K562 (cell line): ENCODE measurements at regions not wholly inside any gene's neighbourhood (a gene's known extent, or its start where the extent isn't known, plus 50 kb on each side); places are given as distances from the start of the nearest gene placed in this dataset.

Experiments used
- ATAC-seq: fragments of 200-7000 bp; cut with Tn5 transposase; 3 replicates; pipeline ENCODE4 v1.9.1; 2020; ENCODE audit warnings: moderate library complexity
- BruUV-seq: library from RNA; stranded (reverse); fragments of 400-500 nt; replicated peaks from 2 replicates; lab custom pipeline; 2021; lab: Mats Ljungman, UMichigan
- CTCF ChIA-PET: fragments of 300-600 bp; formaldehyde crosslinking; extraction: SDS; loops from one replicate; lab custom pipeline; 2021; ENCODE audit warnings: low intra/inter-chr PET ratio; lab: Yijun Ruan, JAX
- POLR2A ChIA-PET: fragments of 300-600, 350-650 bp; sonication (Branson Sonifier 250); formaldehyde crosslinking; extraction: SDS; loops from one replicate; lab custom pipeline; 2021; ENCODE audit warnings: antibody characterized with exemption, inconsistent platforms; lab: Yijun Ruan, JAX
- DNase-seq, 4 experiments: peaks; one replicate each; pipeline versions ENCODE4 v3.0.0 to v3.0.0-alpha.2; 2011 to 2018; ENCODE audit warnings: low spot score in 3 of 4, mixed read lengths in 3 of 4; ENCODE audit errors: extremely low read depth in 1 of 4
- FAIRE-seq: peaks from 2 replicates; lab custom pipeline; 2011; peaks lifted over from hg19 to GRCh38; lab: Jason Lieb, UNC
- H2AFZ ChIP-seq: 2 replicates; pipeline ENCODE4 v1.6.0; 2011; ENCODE audit warnings: low read depth, low read length, control low read depth, inconsistent platforms
- H3K27ac ChIP-seq: fragments of 200-600 bp; 3 replicates; pipeline ENCODE4 v1.8.0; 2011; ENCODE audit warnings: low read depth, mild to moderate bottlenecking, control low read depth, inconsistent platforms, low read length, moderate library complexity, mixed read lengths; ENCODE audit errors: extremely low read depth
- H3K27me3 ChIP-seq, 2 experiments: fragments of 300-600 bp in 1 of 2; 2 replicates in 1 of 2; 3 replicates in 1 of 2; pipeline versions ENCODE4 v1.6.0 to v1.8.0; 2011; ENCODE audit warnings: inconsistent platforms in 2 of 2, low read length in 2 of 2, mild to moderate bottlenecking in 1 of 2, mixed read lengths in 1 of 2, moderate library complexity in 1 of 2; ENCODE audit not compliant: control insufficient read depth in 2 of 2, insufficient read depth in 2 of 2
- H3K36me3 ChIP-seq: fragments of 300-600 bp; 3 replicates; pipeline ENCODE4 v1.8.0; 2011; ENCODE audit warnings: mild to moderate bottlenecking, low read length, inconsistent platforms; ENCODE audit not compliant: control insufficient read depth, insufficient read depth
- H3K4me1 ChIP-seq, 2 experiments: fragments of 200-600 bp in 1 of 2; replicated peaks in 1 of 2; 2 replicates in 1 of 2; 3 replicates in 1 of 2; pipeline versions ENCODE4 v1.5.1 to v1.8.0; 2011; ENCODE audit warnings: inconsistent platforms in 2 of 2, low read length in 2 of 2, mild to moderate bottlenecking in 1 of 2, mixed read lengths in 1 of 2, moderate library complexity in 1 of 2; ENCODE audit not compliant: control insufficient read depth in 2 of 2, insufficient read depth in 2 of 2
- H3K4me2 ChIP-seq: 2 replicates; pipeline ENCODE4 v1.6.1; 2011; ENCODE audit warnings: low read length, control low read depth, inconsistent platforms, mixed read lengths; ENCODE audit not compliant: insufficient read depth
- H3K4me3 ChIP-seq: fragments of 200-600 bp; sonication (generic), shearing (Covaris generic); 2 replicates; pipeline ENCODE4 v1.5.1; 2016; ENCODE audit warnings: control low read depth, inconsistent platforms
- H3K79me2 ChIP-seq: fragments of 200-600 bp; 3 replicates; pipeline ENCODE4 v1.8.0; 2011; ENCODE audit warnings: low read length, inconsistent platforms; ENCODE audit not compliant: control insufficient read depth, insufficient read depth
- H3K9ac ChIP-seq, 2 experiments: 2 replicates each; pipeline versions ENCODE4 v1.6.0 to v1.6.1; 2011; ENCODE audit warnings: low read depth in 2 of 2, low read length in 2 of 2, control low read depth in 1 of 2, inconsistent platforms in 1 of 2, mild to moderate bottlenecking in 1 of 2, mixed read lengths in 1 of 2; ENCODE audit not compliant: insufficient read depth in 1 of 2
- H3K9me1 ChIP-seq: one replicate; pipeline ENCODE4 v1.6.0; 2011; ENCODE audit warnings: inconsistent platforms, mild to moderate bottlenecking, low read length, moderate library complexity; ENCODE audit not compliant: control insufficient read depth, insufficient read depth
- H3K9me3 ChIP-seq: replicated peaks from 2 replicates; pipeline ENCODE4 v1.5.1; 2011; ENCODE audit warnings: low read depth, low read length, inconsistent platforms; ENCODE audit not compliant: control insufficient read depth, insufficient read depth
- H4K20me1 ChIP-seq: replicated peaks from 2 replicates; pipeline ENCODE4 v1.6.1; 2011; ENCODE audit warnings: low read length, inconsistent platforms, mixed read lengths; ENCODE audit not compliant: control insufficient read depth, insufficient read depth
- CTBP1 ChIP-seq: fragments of 450-650 bp; IDR thresholded peaks from 2 replicates; pipeline ENCODE4 v1.6.1; 2016; ENCODE audit warnings: borderline replicate concordance
- DACH1 ChIP-seq: fragments of 450-650 bp; IDR thresholded peaks from 2 replicates; pipeline ENCODE4 v1.6.1; 2018; ENCODE audit not compliant: partially characterized antibody
- RBFOX2 ChIP-seq: fragments of 200-400 bp; formaldehyde crosslinking; IDR thresholded peaks from 2 replicates; pipeline ENCODE4 v1.6.1; 2017; ENCODE audit warnings: low read depth, mild to moderate bottlenecking, low read length, moderate library complexity
- RBM39 ChIP-seq: fragments of 200-400 bp; formaldehyde crosslinking; optimal IDR thresholded peaks from 2 replicates; pipeline ENCODE3; 2018; ENCODE audit warnings: low read depth, low read length
- SMARCA4 ChIP-seq: fragments of 450-650 bp; IDR thresholded peaks from 2 replicates; pipeline ENCODE4 v1.6.1; 2016
- SMARCE1 ChIP-seq: fragments of 450-650 bp; IDR thresholded peaks from 2 replicates; pipeline ENCODE4 v1.7.1; 2016; ENCODE audit warnings: mild to moderate bottlenecking
- ZKSCAN8 ChIP-seq: fragments of 200-800 bp; sonication (Bioruptor generic); IDR thresholded peaks from 2 replicates; pipeline ENCODE4 v1.6.1; 2016; ENCODE audit warnings: missing genetic modification characterization, missing compliant biosample characterization
- ZNF239 ChIP-seq: fragments of 250-450 bp; sonication (Bioruptor Pico); IDR thresholded peaks from 2 replicates; pipeline ENCODE4 v1.4.0; 2020; ENCODE audit warnings: mild to moderate bottlenecking
- ZNF408 ChIP-seq: fragments of 250-450 bp; sonication (Bioruptor Pico); IDR thresholded peaks from 2 replicates; pipeline ENCODE4 v1.4.0; 2020; ENCODE audit warnings: low read depth, mild to moderate bottlenecking, moderate library complexity
- ZNF431 ChIP-seq: sonication (generic); formaldehyde crosslinking; IDR thresholded peaks from 2 replicates; pipeline ENCODE4 v1.8.0; 2022; ENCODE audit warnings: mild to moderate bottlenecking, missing genetic modification reagents
- ZNF644 ChIP-seq: fragments of 200-800 bp; sonication (Bioruptor generic); IDR thresholded peaks from 2 replicates; pipeline ENCODE4 v1.6.1; 2016; ENCODE audit warnings: low read depth, missing genetic modification characterization, missing compliant biosample characterization
- WGBS: fragments of 100-300 bp; shearing (Covaris generic); methylation state at CpG from one replicate; pipeline ENCODE4 v1.1.6; 2016; ENCODE audit warnings: low coverage, mixed read lengths; ENCODE audit not compliant: insufficient coverage; ENCODE audit errors: missing lambda C conversion rate; 5-methylcytosine and 5-hydroxymethylcytosine counted together
- in situ Hi-C: fragments of 300-500 bp; cut with MboI; formaldehyde crosslinking; loops from 4 replicates; pipeline ENCODE4 v1.15.0; 2018; ENCODE audit warnings: inconsistent platforms, mixed read lengths
- intact Hi-C: fragments of 100-400 bp; cut with micrococcal nuclease; formaldehyde crosslinking; loops from 2 replicates; pipeline ENCODE4 v1.14.2; 2022
- TF ChIP-seq, protein P1 (sequence below): IDR thresholded peaks from 2 replicates; pipeline ENCODE4 v1.6.1; 2012; ENCODE audit warnings: low read depth, low read length, improper control_type of control experiment, borderline replicate concordance
- TF ChIP-seq, protein P2 (sequence below): sonication (generic); formaldehyde crosslinking; IDR thresholded peaks from 2 replicates; pipeline ENCODE4 v1.8.1; 2023; ENCODE audit warnings: mild to moderate bottlenecking, missing genetic modification reagents, moderate library complexity
- TF ChIP-seq, protein P3 (sequence below): IDR thresholded peaks from 3 replicates; pipeline ENCODE4 v1.6.1; 2011; ENCODE audit warnings: borderline replicate concordance, mild to moderate bottlenecking, moderate library complexity; ENCODE audit not compliant: insufficient read length; ENCODE audit errors: extremely low read depth
- TF ChIP-seq, protein P4 (sequence below), 2 experiments: fragments of 450-650 bp in 1 of 2; sonication (generic) in 1 of 2; formaldehyde crosslinking in 1 of 2; IDR thresholded peaks in 1 of 2; conservative IDR thresholded peaks in 1 of 2; 2 replicates each; pipeline versions ENCODE4 v1.6.1 to v1.8.1; 2016 to 2023; ENCODE audit warnings: mild to moderate bottlenecking in 2 of 2, moderate library complexity in 2 of 2, inconsistent platforms in 1 of 2, missing genetic modification reagents in 1 of 2

DNA sequence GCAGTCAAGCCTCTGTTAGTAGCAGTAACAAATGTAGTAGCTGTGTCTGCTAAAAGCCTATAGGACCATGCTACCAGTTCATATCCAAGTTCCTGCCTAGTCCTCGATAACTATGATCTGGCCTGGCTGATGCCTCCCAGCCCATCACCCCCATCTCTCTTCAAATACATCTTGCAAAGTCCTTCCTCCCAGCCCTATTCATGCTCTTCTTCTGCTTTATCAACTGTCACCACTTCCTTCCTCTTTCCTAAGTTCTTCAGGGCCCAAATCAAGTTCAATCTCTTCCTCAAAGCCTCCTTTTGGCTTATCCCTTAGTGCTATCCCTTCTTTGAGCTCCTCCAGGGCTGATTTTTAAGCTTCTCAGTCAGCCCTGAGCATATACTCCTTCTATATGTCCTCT lies 150.9 kb upstream of the THY1 start:
- no peaks in the 10 kb centered on the region; the same call in 1 of the 2 replicates for H4K20me1 ChIP-seq
- WGBS = 6% methylated on average over 1 of the region's 1 CpG
- CTCF ChIA-PET = no interaction called here
- POLR2A ChIA-PET = interaction anchor here (0.9 to 1.6 kb wide), 3 partner anchors 11 to 17 kb away, joined by 3 to 4 read pairs (median 3); no protein-coding TSS in a partner anchor
- no peak for DNase-seq
- no peak overlapping the region for H3K4me3 ChIP-seq
- no TSS peak for BruUV-seq
- H3K9ac ChIP-seq = no peak overlapping the region
- H3K36me3 ChIP-seq = no peaks in the 10 kb centered on the region
- no peak overlapping the region for H3K27ac ChIP-seq
- intact Hi-C loops (no loop called here), in situ Hi-C loops (no loop called here)
- no peak overlapping the region for H3K4me2 ChIP-seq
- peaks cover 6 to 27% of the 10 kb centered on the region in 2 experiments; a peak in 4 of 5 replicates for H3K27me3 ChIP-seq
- no peak for ATAC-seq
- FAIRE-seq = no peak
- no peaks in the 10 kb centered on the region for H3K9me1 ChIP-seq
- no peak overlapping the region for H2AFZ ChIP-seq
- H3K9me3 ChIP-seq = no peaks in the 10 kb centered on the region
- H3K79me2 ChIP-seq = no peaks in the 10 kb centered on the region
- peaks cover 0 to 6% of the 10 kb centered on the region in 2 experiments; a peak in 3 of 5 replicates for H3K4me1 ChIP-seq
- peak; percentile 91 for TF ChIP-seq CTBP1
- TF ChIP-seq ZNF431 (CRISPR knock-in tag) = no peak
- TF ChIP-seq SMARCA4 = 0 out of 2 replicates have a peak, but pooled peaks have one; percentile 18
- TF ChIP-seq, protein P1, sequence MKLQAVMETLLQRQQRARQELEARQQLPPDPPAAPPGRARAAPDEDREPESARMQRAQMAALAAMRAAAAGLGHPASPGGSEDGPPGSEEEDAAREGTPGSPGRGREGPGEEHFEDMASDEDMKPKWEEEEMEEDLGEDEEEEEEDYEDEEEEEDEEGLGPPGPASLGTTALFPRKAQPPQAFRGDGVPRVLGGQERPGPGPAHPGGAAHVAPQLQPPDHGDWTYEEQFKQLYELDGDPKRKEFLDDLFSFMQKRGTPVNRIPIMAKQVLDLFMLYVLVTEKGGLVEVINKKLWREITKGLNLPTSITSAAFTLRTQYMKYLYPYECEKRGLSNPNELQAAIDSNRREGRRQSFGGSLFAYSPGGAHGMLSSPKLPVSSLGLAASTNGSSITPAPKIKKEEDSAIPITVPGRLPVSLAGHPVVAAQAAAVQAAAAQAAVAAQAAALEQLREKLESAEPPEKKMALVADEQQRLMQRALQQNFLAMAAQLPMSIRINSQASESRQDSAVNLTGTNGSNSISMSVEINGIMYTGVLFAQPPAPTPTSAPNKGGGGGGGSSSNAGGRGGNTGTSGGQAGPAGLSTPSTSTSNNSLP = no peak
- TF ChIP-seq, protein P2, sequence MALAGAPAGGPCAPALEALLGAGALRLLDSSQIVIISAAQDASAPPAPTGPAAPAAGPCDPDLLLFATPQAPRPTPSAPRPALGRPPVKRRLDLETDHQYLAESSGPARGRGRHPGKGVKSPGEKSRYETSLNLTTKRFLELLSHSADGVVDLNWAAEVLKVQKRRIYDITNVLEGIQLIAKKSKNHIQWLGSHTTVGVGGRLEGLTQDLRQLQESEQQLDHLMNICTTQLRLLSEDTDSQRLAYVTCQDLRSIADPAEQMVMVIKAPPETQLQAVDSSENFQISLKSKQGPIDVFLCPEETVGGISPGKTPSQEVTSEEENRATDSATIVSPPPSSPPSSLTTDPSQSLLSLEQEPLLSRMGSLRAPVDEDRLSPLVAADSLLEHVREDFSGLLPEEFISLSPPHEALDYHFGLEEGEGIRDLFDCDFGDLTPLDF (CRISPR knock-in tag) = no peak
- TF ChIP-seq, protein P3, sequence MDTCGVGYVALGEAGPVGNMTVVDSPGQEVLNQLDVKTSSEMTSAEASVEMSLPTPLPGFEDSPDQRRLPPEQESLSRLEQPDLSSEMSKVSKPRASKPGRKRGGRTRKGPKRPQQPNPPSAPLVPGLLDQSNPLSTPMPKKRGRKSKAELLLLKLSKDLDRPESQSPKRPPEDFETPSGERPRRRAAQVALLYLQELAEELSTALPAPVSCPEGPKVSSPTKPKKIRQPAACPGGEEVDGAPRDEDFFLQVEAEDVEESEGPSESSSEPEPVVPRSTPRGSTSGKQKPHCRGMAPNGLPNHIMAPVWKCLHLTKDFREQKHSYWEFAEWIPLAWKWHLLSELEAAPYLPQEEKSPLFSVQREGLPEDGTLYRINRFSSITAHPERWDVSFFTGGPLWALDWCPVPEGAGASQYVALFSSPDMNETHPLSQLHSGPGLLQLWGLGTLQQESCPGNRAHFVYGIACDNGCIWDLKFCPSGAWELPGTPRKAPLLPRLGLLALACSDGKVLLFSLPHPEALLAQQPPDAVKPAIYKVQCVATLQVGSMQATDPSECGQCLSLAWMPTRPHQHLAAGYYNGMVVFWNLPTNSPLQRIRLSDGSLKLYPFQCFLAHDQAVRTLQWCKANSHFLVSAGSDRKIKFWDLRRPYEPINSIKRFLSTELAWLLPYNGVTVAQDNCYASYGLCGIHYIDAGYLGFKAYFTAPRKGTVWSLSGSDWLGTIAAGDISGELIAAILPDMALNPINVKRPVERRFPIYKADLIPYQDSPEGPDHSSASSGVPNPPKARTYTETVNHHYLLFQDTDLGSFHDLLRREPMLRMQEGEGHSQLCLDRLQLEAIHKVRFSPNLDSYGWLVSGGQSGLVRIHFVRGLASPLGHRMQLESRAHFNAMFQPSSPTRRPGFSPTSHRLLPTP = no peak
- no peak for TF ChIP-seq DACH1
- TF ChIP-seq ZNF239 (CRISPR knock-in tag) = no peak
- no peak for TF ChIP-seq ZNF408 (CRISPR knock-in tag)
- no peak for TF ChIP-seq RBM39
- TF ChIP-seq, protein P4, sequence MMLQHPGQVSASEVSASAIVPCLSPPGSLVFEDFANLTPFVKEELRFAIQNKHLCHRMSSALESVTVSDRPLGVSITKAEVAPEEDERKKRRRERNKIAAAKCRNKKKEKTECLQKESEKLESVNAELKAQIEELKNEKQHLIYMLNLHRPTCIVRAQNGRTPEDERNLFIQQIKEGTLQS (IDR thresholded peaks at IDR 0.05) = no peak
- TF ChIP-seq, protein P4 (CRISPR knock-in tag; conservative IDR thresholded peaks at IDR 0.05) = no peak
- TF ChIP-seq RBFOX2 = no peak
- TF ChIP-seq ZKSCAN8 (CRISPR knock-in tag) = no peak
- peak; percentile 40; the same call in 1 of the 2 replicates for TF ChIP-seq SMARCE1
- TF ChIP-seq ZNF644 (tag) = no peak
